ENCODE measurements at regions not wholly inside any gene's neighbourhood (a gene's known extent, or its start where the extent isn't known, plus 50 kb on each side); places are given as distances from the start of the nearest gene placed in this dataset.

GRCh38 chr1:170230323-170230722, 84.6 kb downstream of the NTMT2 start:
- TF ChIP-seq CTCF (optimal IDR thresholded peaks at IDR 0.05 in 1 of 3, IDR thresholded peaks at IDR 0.05 in 1 of 3, conservative IDR thresholded peaks at IDR 0.05 in 1 of 3; ENCODE audit: extremely low read depth in 1 of 3, insufficient read depth in 2 of 3, low read length in 3 of 3) (no peak), EZH2 (IDR thresholded peaks at IDR 0.05; ENCODE audit: low read length) (no peak)

Measured in keratinocyte (primary cell).